ENCODE measurements at regions not wholly inside any gene's neighbourhood (a gene's known extent, or its start where the extent isn't known, plus 50 kb on each side); places are given as distances from the start of the nearest gene placed in this dataset.

DNA sequence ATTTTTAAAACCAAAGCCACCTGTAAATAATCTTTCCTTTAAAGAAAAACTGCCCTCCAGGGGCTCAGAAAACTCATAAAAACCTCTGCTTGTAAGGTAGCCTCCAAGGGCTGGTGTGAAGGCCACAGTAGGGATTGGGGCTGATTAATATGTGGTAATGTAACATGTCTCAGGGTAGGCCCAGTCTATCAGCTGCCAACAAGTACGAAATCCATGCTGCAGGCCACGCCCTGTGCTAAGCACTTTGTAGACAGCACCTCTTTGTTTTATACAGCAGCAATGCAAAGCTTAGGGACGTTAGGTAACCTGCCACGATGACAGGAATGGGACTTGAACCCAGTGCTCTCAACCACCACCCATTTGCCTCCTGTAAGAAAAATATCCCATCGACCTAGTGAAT is 65.6 kb upstream of the PRICKLE2 start:
- H3K9ac ChIP-seq (ENCODE audit: insufficient read depth in 1 of 2, low read depth in 2 of 2, low read length in 2 of 2) = no peak overlapping the region
- no peak overlapping the region for H2AFZ ChIP-seq (ENCODE audit: low read depth, low read length)

More for the DNA sequence above, 65.6 kb upstream of the PRICKLE2 start:
- ATAC-seq (no peak), DNase-seq (ENCODE audit: extremely low read depth in 1 of 4, low spot score in 3 of 4) (no peak), FAIRE-seq (no peak)
- no peaks in the 10 kb centered on the region for H3K9me3 ChIP-seq (replicated peaks; ENCODE audit: control insufficient read depth, insufficient read depth, low read depth, low read length)
- H3K4me2 ChIP-seq (ENCODE audit: insufficient read depth, low read length) = no peak overlapping the region
- H3K79me2 ChIP-seq (ENCODE audit: control insufficient read depth, insufficient read depth, low read length) = no peaks in the 10 kb centered on the region
- no peak for TF ChIP-seq MAFG (tag; conservative IDR thresholded peaks at IDR 0.05)
- no peak for TF ChIP-seq BRD9 (IDR thresholded peaks at IDR 0.05; ENCODE audit: low read depth, partially characterized antibody)
- TF ChIP-seq, protein P1, sequence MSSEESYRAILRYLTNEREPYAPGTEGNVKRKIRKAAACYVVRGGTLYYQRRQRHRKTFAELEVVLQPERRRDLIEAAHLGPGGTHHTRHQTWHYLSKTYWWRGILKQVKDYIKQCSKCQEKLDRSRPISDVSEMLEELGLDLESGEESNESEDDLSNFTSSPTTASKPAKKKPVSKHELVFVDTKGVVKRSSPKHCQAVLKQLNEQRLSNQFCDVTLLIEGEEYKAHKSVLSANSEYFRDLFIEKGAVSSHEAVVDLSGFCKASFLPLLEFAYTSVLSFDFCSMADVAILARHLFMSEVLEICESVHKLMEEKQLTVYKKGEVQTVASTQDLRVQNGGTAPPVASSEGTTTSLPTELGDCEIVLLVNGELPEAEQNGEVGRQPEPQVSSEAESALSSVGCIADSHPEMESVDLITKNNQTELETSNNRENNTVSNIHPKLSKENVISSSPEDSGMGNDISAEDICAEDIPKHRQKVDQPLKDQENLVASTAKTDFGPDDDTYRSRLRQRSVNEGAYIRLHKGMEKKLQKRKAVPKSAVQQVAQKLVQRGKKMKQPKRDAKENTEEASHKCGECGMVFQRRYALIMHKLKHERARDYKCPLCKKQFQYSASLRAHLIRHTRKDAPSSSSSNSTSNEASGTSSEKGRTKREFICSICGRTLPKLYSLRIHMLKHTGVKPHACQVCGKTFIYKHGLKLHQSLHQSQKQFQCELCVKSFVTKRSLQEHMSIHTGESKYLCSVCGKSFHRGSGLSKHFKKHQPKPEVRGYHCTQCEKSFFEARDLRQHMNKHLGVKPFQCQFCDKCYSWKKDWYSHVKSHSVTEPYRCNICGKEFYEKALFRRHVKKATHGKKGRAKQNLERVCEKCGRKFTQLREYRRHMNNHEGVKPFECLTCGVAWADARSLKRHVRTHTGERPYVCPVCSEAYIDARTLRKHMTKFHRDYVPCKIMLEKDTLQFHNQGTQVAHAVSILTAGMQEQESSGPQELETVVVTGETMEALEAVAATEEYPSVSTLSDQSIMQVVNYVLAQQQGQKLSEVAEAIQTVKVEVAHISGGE (CRISPR knock-in tag; IDR thresholded peaks at IDR 0.05) = peak in 1 of 3 experiments; percentile 35; a peak in 1 of 6 replicates
- in situ Hi-C loops (cut with MboI) = no loop called here
- no peaks in the 10 kb centered on the region for H3K9me1 ChIP-seq (ENCODE audit: control insufficient read depth, insufficient read depth, low read length)
- 2% methylated on average over 5 of the region's 5 CpGs for WGBS (ENCODE audit: insufficient coverage, low coverage, missing lambda C conversion rate)
- H3K4me3 ChIP-seq = no peak overlapping the region
- H3K27ac ChIP-seq (ENCODE audit: extremely low read depth, low read depth, low read length) = no peak overlapping the region
- intact Hi-C loops (cut with micrococcal nuclease) = no loop called here
- no peaks in the 10 kb centered on the region for H4K20me1 ChIP-seq (replicated peaks; ENCODE audit: control insufficient read depth, insufficient read depth, low read length)
- ChIA-PET POLR2A (no interaction called here), CTCF (ENCODE audit: low intra/inter-chr PET ratio) (no interaction called here)
- no peaks in the 10 kb centered on the region for H3K27me3 ChIP-seq (ENCODE audit: control insufficient read depth in 2 of 2, insufficient read depth in 2 of 2, low read length in 2 of 2)
- H3K4me1 ChIP-seq (replicated peaks in 1 of 2; ENCODE audit: control insufficient read depth in 2 of 2, insufficient read depth in 2 of 2, low read length in 2 of 2) = no peaks in the 10 kb centered on the region
- BruUV-seq (replicated peaks) = no TSS peak
- no peaks in the 10 kb centered on the region for H3K36me3 ChIP-seq (ENCODE audit: control insufficient read depth, insufficient read depth, low read length)
